Activated CD8-positive, alpha-beta memory T cell treated with anti-CD3 and anti-CD28 coated beads, Interleukin-2, amount 50 U/mL, for 1 hour (primary cell): ENCODE measurements at regions not wholly inside any gene's neighbourhood (a gene's known extent, or its start where the extent isn't known, plus 50 kb on each side); places are given as distances from the start of the nearest gene placed in this dataset.
"Not testable (repeated sequence)": the region's sequence is repeated elsewhere in the genome, so short reads cannot be mapped to it uniquely, and the experiment has no call there.

Experiments
- DNase-seq: peaks from one replicate; pipeline ENCODE4 v3.0.0-alpha.2; 2020; ENCODE audit errors: extremely low read depth

DNA sequence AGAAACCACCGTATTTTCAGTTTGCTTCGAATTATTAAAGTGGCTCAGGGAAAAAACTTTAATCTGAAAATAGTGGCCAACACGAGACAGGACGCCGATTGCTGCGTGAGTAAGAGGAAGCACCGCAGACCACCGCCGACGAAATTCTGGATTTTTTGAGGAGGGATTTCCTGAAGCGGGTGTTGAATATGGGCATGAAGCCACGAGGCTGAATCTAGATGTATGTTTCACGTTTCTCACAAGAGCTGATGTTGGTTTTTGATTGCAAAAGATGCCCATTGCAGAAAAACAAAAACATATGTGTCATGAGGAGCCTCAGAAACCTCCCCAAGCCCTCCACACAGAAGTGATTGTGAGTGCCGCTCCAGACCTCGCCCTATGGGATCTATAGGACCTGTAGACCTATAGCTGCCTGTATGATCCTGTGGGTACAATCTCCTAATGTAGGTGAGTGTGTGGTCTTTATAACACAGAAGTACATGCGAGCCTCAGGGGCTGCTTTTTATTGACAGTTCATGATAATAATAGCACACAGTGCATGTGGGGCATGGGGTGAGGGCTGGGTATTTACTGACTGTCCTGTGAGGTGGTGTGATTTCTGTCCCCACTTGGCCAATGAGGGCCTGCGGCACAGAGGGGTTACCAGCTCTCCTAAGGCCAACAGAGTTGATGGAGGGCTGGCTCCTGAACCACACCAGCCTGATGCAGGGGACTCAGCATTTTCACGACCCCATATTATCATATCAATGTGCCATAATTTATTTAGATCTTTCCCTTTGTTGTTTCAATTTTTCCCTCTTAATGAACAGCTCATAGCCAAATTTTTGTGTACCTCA, 243.9 kb downstream of the DLL1 start:
- DNase-seq, result no peak

DNA sequence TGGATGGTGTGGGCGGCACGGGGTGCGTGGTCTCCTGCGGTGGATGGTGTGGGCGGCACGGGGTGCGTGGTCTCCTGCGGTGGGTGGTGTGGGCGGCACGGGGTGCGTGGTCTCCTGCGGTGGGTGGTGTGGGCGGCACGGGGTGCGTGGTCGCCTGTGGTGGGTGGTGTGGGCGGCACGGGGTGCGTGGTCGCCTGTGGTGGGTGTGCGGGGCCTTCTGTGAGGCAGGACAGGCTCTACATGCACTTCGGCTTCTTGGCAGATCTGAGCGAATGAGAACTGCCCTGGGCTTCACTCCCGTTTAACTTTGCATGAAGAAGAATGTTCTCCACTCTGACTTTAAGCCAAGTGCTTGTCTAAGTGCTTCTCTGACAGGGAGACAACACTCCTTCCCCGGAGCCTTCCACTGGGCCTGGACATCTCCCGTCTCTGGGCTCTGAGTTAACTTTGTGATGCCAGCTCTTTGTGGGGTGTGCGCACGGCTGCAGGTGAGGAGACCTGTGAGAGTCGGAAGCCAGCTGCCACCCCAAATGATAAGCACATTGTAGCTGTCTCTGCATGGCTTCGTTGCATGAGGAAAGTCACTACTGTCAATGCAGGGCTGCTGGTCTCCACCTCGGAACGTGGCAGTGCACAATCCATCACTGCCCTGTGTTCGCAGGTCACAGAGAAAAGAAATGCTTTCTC, 244.8 kb downstream of the DLL1 start:
- DNase-seq, result no peak

DNA sequence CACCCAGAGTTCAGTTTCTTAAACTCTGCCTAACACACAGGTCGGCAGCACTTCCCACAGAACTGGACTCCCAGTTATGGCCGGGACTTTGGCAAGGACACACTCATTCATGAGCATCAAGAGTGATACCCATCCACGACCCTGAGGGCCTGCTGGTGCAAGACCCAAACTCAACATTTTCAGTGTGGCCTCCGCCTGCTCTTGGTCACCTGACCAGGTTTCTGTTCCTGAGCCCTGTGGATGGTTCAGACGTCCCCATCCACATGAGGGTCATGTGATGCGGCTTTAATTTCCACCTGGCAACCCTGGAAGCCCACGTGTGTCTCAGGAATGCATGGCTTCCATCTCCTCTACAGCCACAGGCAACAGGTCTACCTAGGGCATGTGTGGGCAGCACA, 245.3 kb downstream of the DLL1 start:
- DNase-seq, result no peak

DNA sequence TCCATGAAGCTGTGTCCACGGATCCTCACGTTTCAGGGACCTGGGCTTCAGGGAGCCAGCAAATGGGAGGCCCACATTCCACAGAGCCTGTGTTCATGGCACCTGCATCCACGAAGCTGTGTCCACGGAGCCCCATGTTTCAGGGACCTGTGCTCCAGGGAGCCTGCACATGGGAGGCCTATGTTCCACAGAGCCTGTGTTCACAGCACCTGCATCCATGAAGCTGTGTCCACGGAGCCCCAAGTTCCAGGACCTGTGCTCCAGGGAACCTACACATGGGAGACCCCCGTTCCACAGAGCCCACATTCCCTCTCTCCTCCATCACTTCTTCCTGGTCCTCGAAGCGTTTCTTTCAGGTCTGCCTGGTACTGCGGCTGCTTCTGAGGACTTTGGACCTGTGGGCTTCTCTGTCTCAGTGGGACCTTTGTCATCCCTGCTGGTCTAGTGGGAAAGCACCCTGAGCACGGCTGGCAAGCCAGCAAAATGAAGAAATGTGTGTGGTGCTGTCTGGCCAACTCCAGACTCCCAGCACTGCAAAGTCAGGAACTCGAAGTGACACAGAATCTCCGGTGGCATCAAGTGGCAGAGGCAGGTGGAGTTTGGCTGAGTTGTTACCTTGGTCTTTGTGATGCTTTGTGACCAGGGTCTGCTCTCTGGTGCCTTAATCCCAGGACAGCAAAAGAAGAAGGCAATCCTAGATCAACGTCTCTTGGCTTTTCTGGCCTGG, 245.9 kb downstream of the DLL1 start:
- DNase-seq, result no peak

DNA sequence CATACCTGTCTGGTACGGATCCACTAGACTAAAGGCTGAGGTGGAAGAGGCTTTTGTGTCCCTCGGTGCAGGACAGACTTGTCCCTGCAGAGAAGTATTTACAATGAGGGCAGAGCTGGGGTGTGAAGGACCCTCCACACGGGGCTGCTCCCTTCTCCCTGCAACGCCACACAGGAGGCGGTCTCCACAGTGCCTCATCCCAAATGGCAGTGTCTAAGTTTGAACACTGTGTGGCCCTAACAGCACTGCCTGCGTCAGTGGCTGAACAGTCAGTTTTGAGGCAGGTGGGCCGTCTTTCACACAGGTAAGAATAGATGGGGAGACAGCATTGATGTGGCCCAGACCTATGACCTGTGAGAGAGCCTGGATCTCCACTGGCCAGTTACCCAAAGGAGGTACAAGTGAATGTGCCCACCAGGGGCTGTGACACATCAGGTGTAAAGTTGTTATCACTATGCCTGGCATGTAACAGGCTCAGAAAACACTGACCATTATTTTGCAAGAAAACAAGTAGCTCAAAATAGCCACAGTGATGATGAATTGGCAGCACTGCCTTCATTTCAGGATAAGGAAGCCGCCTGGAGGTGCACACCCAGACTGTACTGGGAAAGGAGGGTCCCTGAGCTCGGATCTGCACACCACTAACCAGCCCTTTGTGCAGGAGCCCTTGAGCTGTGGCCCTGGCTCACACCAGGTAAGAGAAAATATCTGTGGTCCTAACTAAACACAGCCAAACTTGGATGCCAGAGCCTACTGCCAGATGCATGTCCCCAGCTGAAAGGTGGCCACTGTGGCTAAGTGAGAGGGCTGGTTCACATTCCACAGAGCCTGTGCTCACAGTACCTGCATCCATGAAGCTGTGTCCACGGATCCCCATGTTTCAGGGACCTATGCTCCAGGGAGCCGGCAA, 246.7 kb downstream of the DLL1 start:
- DNase-seq, result no peak

GRCh38 chr6:170043150-170043819, 247.6 kb downstream of the DLL1 start:
- DNase-seq, result no peak

DNA sequence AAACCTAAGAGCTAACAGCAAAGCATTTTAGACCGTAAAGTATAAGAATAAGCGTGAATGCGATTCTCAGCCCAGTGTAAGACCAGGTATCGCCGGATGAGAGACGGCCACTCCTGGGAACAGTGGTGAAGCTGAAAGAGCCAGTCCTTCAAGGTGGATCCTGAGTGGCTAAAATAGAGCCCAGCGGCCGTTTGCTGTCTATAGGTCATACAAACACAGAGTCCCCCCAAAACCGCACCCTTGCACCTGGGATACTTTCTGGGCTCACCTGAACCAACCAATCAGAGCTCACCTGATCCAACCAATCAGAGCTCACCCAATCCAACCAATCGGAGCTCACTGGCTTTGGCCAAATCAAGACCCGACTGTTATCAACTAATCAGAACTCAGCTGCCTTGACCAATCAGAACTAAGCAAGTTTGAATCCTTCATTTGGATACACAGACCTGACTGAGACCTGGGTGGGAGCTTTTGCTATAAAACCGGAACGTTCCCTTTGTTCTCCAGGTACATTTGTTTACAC, 248.2 kb downstream of the DLL1 start:
- no peak for DNase-seq

DNA sequence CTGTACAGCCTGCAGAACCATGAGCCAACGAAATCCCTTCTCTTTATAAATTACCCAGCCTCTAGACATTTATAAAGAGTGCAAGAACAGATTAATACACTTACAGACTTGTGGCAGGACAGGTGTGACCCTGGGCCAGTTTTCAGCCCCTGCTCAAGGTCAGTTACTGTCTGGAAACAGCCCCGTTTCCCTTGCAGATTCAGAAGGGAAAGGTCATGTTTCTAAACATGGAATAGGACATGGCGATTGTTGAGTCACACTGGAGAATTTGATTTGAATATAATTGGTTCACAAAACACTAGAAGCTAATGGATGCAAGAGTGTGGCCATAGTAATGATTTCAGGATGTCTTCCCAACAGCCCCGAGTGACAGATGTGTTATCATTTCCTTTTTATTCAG, 248.8 kb downstream of the DLL1 start:
- no peak for DNase-seq

- DNase-seq, result no peak
Measured at GRCh38 chr6:170041526-170041925, 249.4 kb downstream of the DLL1 start.

- DNase-seq, result no peak
Measured at GRCh38 chr6:170040906-170041305, 250.0 kb downstream of the DLL1 start.

- no peak for DNase-seq
Measured at GRCh38 chr6:170040115-170040500, 250.8 kb downstream of the DLL1 start.

DNA sequence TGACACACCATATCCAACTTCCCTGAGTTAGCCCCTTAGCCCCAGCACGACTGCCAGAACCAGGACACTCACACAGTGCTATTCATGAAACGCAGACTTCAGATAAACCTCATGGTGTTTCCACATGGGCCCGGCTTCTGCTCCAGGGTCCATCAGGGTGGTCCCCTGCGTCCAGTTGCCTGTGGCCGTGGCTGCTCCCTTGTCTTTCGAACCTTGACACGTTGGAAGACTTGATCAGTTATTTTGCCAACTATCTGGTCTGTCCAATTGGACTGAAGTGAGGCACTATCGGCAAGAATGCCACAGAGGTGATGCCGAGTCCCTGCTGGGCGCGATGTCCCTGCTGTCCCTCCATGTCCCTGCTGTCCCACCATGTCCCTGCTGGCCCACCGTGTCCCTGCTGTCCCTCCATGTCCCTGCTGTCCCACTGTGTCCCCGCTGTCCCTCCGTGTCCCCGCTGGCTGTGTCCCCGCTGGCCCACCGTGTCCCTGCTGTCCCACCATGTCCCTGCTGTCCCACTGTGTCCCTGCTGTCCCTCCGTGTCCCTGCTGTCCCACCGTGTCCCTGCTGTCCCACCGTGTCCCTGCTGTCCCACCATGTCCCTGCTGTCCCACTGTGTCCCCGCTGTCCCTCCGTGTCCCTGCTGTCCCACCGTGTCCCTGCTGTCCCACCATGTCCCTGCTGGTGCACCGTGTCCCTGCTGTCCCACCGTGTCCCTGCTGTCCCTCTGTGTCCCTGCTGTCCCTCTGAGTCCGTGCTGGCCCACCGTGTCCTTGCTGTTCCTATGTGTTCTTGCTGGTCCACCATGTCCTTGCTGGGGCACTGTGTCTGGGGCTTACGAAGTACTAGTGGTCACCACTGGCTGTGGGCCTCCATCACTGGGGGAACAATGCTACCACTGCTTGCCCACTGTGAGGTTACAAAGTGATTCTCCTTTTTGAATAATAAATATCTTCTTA, 251.4 kb downstream of the DLL1 start:
- DNase-seq, result no peak

GRCh38 chr6:170038708-170039107, 252.2 kb downstream of the DLL1 start:
- DNase-seq, result no peak

GRCh38 chr6:170038251-170038650, 252.6 kb downstream of the DLL1 start:
- no peak for DNase-seq

GRCh38 chr6:170037541-170038250, 253.2 kb downstream of the DLL1 start:
- no peak for DNase-seq

- no peak for DNase-seq
Measured at GRCh38 chr6:170036916-170037315, 254.0 kb downstream of the DLL1 start.

- not testable (repeated sequence) for DNase-seq
Measured at GRCh38 chr6:170036367-170036766, 254.5 kb downstream of the DLL1 start.

DNA sequence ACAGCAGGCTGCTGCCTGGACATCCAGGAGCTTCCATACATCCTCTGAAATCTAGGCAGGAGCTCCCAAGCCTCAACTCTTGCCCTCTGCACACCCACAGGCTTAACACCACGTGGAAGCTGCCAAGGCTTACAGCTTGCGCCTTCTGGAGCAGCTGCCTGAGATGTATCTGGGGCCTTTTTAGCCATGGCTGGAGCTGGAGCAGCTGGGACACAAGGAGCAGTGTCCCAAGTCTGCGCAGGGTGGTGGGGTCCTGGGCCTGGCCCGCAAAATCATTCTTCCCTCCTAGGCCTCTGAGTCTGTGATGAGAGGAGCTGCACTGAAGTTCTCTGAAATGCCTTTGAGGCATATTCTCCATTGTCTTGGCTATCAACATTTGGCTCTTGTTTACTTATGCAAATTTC, 255.0 kb downstream of the DLL1 start:
- no peak for DNase-seq

GRCh38 chr6:170035044-170035443, 255.8 kb downstream of the DLL1 start:
- no peak for DNase-seq
